IPS DF 19.7 (cell line): ENCODE measurements at regions not wholly inside any gene's neighbourhood (a gene's known extent, or its start where the extent isn't known, plus 50 kb on each side); places are given as distances from the start of the nearest gene placed in this dataset.
"Not testable (repeated sequence)": the region's sequence is repeated elsewhere in the genome, so short reads cannot be mapped to it uniquely, and the experiment has no call there.

Source experiments
- DNase-seq: peaks from one replicate; pipeline ENCODE4 v3.0.0-alpha.2; 2013; ENCODE audit warnings: low read depth, low spot score

DNA sequence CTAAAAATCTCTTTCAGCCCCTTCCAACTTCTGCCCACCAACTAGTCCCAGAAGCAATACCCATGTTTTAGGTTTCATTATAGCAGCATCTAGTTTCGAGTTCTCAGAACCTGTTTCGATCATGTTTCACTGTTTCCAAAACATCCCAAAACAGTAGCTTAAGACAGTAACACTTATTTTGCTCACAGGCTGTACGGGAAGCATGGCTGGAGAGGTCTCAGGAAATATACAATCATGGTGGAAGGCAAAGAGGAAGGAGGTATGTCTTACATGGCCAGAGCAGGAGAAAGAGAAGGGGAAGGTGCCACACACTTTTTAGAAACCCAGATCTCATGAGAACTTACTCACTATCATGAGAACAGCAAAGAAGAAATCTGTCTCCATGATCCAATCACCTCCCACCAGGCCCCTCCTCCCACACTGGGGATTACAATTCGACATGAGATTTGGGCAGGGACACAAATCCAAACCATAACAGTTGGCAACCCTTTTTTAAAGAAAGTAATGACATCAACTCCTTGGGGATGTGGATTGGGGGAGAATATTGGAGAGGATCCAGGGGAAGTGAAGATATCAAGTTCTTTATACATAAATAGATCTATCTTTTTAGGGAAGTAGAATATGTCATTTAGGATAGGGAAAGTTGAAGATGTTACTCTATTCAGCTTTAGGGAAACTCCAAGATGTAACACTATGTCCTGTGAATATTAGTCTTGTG lies 269.9 kb upstream of the PLEKHG7 start:
- DNase-seq = no peak

DNA sequence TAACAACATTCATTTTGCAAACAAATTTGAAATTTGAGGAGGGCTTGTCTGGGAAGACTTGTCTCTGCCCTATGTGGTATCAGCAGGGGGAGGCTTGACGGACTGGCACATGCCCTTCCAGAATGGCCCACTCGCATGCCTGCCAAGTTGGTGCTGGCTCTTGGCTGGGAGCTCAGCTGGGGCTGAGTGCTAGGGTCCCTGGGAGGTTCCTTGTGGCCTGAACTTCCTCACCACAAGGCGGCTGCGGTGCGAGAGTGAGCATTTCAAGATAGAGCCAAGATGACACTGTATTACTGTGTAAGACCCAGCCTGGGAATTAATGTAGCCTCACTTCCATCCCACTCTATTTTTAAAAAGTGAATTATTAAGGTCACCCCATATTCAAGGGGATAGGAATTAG lies 271.6 kb upstream of the PLEKHG7 start:
- no peak for DNase-seq

DNA sequence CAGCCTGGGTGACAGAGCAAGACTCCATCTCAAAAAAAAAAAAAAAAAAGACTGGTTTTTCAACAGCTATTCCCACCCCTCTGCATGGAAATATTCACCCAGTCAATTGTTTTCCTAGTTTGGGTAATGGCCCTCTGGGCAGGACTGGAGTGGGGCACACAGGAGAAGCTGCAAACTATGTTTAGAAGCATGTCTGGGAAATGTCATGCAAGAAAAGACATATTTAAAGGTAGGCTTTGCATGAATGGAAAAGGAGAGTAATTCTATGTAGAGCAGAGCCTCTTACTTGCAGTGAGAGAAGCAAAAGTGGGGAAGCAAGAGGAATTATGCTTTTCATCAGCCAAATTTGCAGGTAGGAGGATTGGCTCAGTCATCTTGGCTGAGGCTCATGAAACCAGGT lies 276.5 kb upstream of the PLEKHG7 start:
- DNase-seq = no peak

DNA sequence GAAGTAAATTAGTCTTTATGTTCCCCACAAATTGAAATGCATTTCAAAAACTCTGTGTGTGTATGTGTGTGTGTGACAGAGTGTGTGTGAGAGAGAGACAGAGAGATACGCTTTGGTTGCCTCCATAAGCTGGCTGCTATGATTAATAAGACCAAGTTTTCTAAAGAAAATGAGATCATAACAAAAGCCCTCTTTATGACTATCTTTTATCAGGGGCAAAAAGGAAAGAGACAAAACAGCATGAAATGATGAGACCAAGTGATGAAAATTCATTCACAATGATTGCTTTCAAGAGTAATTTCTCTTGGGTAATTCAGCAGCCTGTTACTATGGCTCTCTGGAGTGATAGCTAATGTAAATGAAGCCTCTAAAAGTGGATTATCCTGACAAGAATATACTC lies 277.6 kb upstream of the PLEKHG7 start:
- DNase-seq = no peak

DNA sequence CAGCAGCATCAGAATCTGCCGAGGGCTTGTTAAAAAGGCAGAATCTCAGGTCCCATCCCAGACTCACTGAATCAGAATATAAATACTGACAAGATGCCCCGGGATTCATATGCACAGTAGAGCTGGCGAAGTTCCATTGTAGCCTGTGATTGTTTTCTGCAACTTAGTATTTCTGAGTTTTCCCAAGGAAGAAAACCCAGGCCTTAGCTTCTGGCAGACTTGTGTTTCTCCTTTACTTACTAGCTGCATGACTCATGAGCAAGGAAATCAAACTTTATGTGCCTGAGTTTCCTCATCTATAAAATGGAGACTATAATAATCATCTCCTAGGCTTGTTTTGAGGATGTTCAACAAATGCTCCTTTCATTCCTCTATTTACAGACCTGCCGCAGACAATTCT lies 278.5 kb upstream of the PLEKHG7 start:
- peak; percentile 45 for DNase-seq

DNA sequence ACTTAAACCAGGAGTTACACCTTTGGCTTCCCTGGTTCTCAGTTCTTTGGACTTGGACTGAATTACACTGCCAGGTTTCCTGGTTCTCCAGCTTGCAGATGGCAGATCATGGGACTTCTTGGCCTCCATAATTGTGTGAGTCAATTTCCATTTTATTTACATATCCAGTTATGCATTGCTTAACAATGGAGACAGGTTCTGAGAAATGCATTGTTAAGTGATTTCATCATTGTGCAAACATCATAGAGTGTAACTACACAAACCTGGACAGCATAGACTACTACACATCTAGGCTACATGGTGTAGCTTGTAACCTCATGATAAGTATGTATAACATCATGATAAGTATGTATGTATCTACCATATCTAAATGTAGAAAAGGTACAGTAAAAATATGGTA lies 276.1 kb upstream of the BTG1 start:
- no peak for DNase-seq

DNA sequence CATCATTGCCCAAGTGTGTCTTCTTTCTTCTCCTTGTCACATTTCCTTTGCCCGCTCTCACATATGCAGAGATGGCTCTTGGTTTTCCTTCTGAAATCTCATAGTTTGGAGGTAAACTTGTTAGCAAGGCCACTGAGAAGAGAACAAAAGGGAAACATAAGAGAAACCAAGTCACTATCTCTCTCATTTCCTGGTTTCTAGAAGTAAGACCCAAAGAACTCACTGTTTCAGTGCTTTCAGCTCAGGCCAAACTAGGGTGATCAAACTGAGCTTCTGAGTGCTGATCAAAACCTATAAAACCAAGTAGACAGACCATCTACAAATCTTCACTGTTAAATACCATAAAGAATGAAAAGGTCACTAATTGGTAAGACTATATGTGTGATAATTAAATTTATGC lies 275.4 kb upstream of the BTG1 start:
- no peak for DNase-seq

DNA sequence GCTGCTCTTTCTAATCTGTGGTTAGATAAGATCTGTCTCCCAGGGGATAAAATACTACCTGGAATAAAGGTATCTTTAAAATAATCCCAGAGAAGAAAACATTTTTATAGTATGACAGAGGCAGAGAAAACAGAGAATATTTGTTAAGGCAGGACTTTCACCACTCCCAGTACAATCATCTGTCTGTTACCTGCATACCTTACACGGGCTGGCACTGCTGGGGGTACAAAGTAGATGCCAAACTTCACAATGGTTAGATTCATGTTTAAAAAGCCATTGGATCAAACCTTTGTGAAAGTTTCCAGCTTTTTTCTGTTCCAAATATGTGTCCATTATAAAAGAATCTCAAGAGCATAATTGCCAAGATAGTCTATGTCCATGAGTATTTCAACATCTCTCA lies 273.6 kb upstream of the BTG1 start:
- no peak for DNase-seq

DNA sequence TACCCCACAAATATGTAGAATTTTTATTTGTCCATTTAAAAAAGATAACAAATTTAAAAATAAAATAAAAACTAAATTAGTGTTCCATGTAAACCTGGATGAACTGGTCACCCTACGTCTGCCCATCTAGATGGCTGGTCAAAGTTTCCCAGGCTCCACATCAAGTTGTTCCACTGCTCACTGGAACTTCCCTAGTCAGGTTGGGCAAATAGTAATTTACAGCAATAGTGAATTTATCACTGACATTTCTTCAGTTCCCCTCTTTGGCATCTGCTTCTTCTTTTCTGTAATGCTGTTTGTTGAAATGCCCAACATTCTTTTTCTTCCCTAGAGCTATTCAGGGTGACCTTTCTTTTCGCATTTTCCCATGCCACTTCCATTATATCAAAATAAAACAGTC lies 272.7 kb upstream of the BTG1 start:
- DNase-seq = no peak

DNA sequence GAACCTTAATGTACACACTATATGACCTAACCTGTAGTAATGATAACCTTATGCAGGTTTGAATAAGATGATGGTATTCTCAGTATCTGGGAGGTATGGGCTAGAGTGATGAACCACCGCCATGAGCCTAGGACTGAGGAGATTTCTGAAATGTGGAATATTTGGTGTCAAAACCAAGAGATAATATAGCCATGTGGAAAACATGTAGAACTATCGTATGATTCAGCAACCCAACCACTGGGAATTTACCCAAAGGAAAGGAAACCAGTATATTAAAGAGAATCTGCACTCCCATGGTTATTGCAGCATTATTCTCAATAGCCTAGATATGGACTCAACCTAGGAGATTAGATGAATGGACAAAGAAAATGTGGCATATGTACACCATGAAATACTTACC lies 271.7 kb upstream of the BTG1 start:
- DNase-seq = no peak

DNA sequence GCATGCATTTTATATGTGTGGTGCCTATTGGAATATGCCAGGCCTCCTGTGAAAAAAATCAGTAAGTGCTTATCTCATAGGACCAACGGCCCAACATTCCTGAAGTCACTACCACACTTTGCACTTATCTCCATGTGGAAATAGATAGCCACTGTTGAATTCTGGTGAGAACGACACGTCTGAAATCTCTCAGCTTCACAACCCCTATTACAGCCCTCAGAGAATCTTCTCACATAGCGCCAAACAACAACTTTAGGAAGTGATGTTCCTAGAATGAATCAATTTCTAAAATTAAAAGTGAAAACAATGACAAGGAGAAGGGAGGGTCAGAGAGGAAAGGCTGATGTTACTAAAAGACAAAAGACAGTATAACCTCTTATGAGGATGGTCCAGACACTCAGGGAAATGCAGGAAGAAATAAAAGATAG lies 270.8 kb upstream of the BTG1 start:
- DNase-seq = no peak

DNA sequence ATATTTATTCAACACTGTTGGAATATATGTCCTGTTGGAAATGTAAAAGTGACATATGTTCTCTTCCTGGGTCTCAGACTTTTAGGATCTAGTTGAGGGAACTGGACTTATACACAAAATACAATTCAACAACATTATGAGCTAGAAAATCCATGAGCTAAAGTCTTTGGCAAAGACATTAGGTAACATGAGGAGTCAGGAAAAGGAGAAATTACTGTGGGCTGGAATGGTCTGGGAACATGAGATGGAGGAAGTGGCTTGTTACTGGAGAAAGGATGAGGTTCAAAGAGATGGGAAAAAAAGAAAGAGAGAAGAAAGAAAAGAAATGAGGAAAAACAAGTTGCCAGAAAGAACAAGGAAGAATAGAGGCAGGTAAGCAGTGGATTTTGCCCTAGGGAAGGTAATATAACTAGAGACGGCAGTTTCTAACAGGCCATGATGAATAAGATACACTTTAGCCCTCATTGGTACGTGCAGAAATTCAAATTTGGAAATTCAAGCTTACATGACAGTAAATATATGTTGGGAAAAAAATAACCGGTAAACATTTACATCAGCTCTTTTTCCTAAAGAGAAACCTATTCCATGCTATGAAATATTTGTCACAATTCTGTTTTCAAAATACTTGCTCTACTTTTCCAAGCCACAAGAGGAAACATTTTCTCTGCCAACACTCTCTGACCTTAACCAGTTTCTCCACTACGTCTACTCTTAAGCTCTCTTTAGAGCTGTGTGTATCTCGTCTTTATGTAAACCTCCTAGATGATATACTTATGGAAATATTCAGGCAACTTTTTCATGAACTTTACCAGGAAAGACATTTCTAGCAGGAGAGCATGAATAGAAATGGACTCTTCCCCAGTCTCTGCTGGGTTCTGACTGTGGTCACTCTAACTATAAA lies 268.8 kb upstream of the BTG1 start:
- DNase-seq = no peak

DNA sequence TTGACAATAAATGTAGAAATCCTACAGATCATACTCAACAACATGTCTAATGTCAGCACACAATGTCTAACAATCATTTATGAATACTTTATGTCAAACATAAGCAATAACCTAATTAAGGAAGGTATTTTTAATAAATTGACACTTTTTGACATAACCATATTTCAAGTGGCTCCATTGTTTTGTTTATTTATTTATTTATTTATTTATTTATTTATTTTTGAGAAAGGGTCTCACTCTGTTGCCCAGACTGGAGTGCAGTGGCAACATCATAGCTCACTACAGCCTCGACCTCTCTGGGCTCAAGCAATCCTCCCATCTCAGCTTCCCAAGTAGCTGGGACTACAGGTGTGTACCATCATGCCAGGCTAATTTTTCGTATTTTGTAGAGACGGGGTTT lies 267.6 kb upstream of the BTG1 start:
- no peak for DNase-seq

DNA sequence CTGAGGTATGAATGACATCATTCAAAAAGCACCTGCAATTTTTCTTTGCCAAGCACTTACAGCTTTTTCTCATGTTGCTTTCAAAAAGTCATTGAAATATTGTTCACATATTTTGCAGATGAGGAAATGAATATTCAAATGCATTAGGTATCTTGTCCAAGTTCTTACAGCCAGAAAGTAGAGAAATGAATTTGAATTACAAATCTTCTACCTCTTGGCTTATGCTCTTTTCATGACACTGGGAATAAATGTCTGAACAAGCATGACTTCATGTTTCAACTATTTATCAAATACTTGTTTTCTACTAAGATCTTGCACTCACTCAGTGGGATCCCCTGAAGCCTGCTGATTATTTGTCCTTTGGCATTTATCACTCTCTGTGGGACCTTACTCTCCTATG lies 267.2 kb upstream of the BTG1 start:
- no peak for DNase-seq

DNA sequence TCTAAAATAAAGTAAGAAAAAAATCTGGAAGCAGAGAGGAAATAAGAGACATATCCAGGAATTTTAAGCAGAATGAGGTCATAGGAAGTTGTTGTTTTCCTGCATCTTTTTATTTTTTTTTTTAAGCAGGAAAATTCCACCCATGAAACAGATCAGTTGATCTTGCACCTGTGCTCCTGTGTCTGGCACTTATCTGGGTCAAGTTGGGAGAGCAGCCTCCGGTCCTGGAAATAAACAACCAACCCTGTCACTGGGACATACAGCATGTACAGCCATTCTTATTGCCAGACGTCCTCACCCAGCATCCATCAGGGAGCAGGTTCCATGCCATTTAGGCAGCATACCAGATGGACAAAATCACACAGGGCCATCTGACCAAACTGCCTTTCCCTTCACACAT lies 266.0 kb upstream of the BTG1 start:
- no peak for DNase-seq

DNA sequence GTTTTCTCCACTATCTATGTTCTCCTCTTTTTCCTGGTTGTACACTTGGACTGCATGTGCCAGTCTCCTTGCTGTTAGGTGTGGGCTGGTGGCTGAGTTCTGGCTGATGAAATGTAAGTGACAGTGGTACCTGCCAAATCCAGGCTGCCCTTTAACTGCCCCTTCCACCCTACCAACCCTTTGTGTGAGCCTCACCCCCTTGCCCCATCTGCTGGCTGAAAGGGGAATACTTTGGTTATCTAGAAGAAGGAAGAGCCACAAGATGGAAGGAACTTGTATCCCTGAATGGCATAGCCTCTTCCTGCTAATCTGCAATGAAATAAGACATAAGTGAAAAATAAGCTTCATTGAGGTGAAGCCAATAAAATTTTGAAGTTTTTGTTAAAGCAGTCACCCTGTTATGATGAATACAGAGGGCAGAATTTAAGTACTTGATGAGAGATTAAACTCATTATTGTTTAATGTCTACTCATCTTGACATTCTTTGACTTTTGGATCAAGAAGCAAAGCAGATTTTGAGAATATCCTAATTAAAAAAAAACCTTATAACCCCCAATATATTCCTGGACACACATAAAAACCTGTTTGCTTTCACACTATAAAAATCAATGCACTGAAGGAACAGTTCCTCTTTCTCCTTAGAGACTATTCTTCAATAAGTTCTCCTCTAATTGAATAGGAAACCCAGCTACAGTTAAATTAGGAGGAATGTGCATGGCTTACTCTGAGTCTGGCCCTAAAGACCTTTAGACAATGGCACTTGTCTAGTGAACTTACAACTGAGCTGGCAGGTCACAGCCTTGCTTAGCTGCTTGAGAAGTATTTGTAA lies 262.6 kb upstream of the BTG1 start:
- no peak for DNase-seq

DNA sequence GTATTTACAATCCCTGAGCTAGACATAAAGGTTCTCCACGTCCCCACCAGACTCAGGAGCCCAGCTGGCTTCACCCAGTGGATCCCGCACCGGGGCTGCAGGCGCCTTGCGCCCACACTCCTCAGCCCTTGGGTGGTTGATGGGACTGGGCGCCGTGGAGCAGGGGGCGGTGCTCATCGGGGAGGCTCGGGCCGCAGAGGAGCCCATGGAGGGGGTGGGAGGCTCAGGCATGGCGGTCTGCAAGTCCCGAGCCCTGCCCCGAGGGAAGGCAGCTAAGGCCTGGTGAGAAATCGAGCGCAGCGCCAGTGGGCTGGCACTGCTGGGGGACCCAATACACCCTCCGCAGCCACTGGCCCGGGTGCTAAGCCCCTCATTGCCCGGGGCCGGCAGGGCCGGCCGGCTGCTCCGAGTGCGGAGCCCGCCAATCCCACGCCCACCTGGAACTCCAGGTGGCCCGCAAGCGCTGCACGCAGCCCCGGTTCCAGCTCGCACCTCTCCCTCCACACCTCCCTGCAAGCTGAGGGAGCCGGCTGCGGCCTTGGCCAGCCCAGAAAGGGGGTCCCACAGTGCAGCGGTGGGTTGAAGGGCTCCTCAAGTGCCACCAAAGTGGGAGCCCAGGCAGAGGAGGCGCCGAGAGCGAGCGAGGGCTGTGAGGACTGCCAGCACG lies 260.9 kb upstream of the BTG1 start:
- DNase-seq = not testable (repeated sequence)

DNA sequence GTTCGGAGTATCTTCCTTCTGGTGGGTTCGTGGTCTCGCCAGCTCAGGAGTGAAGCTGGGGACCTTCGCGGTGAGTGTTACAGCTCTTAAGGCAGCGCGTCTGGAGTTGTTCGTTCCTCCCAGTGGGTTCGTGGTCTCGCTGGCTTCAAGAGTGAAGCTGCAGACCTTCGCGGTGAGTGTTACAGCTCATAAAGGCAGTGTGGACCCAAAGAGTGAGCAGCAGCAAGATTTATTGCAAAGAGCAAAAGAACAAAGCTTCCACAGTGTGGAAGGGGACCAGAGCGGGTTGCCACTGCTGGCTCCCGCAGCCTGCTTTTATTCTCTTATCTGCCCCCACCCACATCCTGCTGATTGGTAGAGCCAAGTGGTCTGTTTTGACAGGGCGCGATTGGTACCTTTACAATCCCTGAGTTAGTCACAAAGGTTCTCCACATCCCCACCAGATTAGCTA lies 260.2 kb upstream of the BTG1 start:
- DNase-seq = not testable (repeated sequence)

DNA sequence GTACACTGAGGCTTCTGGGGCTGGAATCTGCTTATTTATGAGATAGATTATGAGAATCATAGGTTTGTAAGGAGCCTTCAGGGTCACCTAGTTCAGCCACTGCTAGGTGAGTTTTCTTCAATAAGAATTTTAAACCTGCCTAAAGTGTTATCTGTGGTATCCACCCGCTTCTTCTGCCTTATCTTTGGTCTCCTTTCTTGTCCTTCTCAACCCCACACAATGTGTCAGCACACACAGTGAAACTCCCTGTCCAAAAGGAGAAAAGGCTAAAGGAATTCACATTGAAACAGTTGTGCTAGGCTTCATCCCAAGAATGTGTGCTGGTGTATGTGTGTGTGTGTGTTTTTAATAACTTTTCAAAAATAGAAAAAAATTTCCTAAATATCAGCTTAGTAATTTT lies 259.3 kb upstream of the BTG1 start:
- no peak for DNase-seq

DNA sequence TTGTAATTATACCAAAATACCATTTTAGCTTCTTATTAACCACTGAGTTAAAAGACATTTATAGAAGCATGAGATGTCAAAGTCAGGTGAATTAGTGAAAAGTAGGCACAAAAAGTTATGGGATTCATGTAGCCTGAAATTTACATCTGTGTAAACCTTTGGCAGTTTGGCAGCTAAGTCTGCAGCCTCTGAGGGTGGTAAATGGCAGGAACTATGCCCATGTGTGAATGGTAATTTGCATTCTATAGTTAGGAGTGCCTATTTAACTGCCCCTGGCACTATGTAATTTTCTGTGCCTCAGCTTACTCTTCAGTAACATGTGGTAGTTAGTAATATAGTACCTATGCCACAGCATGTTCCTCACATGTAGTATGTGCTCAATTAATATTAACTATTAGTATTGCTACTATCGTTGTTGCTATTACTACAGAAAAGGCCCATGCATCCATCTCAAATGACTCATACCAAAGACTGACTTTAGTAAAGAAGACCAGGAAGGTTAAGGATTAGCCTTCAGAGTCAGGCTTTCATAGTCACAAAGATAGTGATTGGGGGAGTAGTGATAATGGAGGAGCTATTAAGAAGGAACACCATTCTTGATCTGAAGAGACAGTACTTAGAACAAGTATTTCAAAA lies 258.7 kb upstream of the BTG1 start:
- no peak for DNase-seq
